IMR-90 (cell line): ENCODE measurements at regions not wholly inside any gene's neighbourhood (a gene's known extent, or its start where the extent isn't known, plus 50 kb on each side); places are given as distances from the start of the nearest gene placed in this dataset.

Source experiments
- CEBPB ChIP-seq: IDR thresholded peaks from 2 replicates; pipeline ENCODE4 v1.6.1; 2012; ENCODE audit warnings: low read depth, low read length, improper control_type of control experiment
- CTCF ChIP-seq: conservative IDR thresholded peaks from 2 replicates; pipeline ENCODE4 v1.5.1; 2012; ENCODE audit warnings: mild to moderate bottlenecking, low read depth, low read length, improper control_type of control experiment
- POLR2A ChIP-seq: IDR thresholded peaks from 2 replicates; pipeline ENCODE4 v1.6.1; 2012; ENCODE audit warnings: mild to moderate bottlenecking, low read depth, low read length
- RAD21 ChIP-seq: IDR thresholded peaks from 2 replicates; pipeline ENCODE4 v1.6.1; 2012; ENCODE audit warnings: low read length, improper control_type of control experiment
- RCOR1 ChIP-seq: IDR thresholded peaks from 2 replicates; pipeline ENCODE4 v1.6.1; 2012; ENCODE audit warnings: mild to moderate bottlenecking, low read length, improper control_type of control experiment; ENCODE audit not compliant: insufficient replicate concordance
- RFX5 ChIP-seq: IDR thresholded peaks from 2 replicates; pipeline ENCODE4 v1.8.0; 2012; ENCODE audit warnings: low read depth, mild to moderate bottlenecking, low read length, moderate library complexity

- no peak for TF ChIP-seq CTCF
- no peak for TF ChIP-seq POLR2A
- TF ChIP-seq RAD21, result no peak
- TF ChIP-seq RFX5, result no peak
- TF ChIP-seq CEBPB, result no peak
- TF ChIP-seq RCOR1, result no peak
Observed at GRCh38 chr6:134519465-134519864, 201.6 kb upstream of the SGK1 start.
